Upper lobe of right lung (tissue), 1 donor: ENCODE measurements at regions not wholly inside any gene's neighbourhood (a gene's known extent, or its start where the extent isn't known, plus 50 kb on each side); places are given as distances from the start of the nearest gene placed in this dataset.

Source experiments
- ATAC-seq: fragments of 200-7000 bp; cut with Tn5 transposase; one replicate; pipeline ENCODE4 v1.9.1; 2020; ENCODE audit warnings: mild to moderate bottlenecking, moderate library complexity
- DNase-seq: peaks from one replicate; pipeline ENCODE4 v3.0.0-alpha.2; 2020
- H3K27ac ChIP-seq: fragments of 200-600 bp; one replicate; pipeline ENCODE4 v1.8.0; 2022
- H3K27me3 ChIP-seq: fragments of 200-600 bp; one replicate; pipeline ENCODE4 v1.8.0; 2022; ENCODE audit warnings: mild to moderate bottlenecking
- H3K36me3 ChIP-seq: fragments of 200-600 bp; one replicate; pipeline ENCODE4 v1.8.0; 2022
- H3K4me1 ChIP-seq: fragments of 200-600 bp; one replicate; pipeline ENCODE4 v1.8.0; 2022
- H3K4me3 ChIP-seq: fragments of 200-600 bp; one replicate; pipeline ENCODE4 v1.8.0; 2022; ENCODE audit warnings: mild to moderate bottlenecking
- H3K9me3 ChIP-seq: fragments of 200-600 bp; one replicate; pipeline ENCODE4 v1.8.0; 2022
- intact Hi-C: fragments of 100-400 bp; cut with DNase I; formaldehyde crosslinking; loops from one replicate; pipeline ENCODE4 v1.11.0; 2022
- TF ChIP-seq, protein P1 (sequence below): fragments of 200-600 bp; IDR thresholded peaks from one replicate; pipeline ENCODE4 v1.8.0; 2022; ENCODE audit warnings: antibody characterized with exemption
- donor health status: DM: no; HTN: yes; CAD: no; lungs with severe emphysema.

DNA sequence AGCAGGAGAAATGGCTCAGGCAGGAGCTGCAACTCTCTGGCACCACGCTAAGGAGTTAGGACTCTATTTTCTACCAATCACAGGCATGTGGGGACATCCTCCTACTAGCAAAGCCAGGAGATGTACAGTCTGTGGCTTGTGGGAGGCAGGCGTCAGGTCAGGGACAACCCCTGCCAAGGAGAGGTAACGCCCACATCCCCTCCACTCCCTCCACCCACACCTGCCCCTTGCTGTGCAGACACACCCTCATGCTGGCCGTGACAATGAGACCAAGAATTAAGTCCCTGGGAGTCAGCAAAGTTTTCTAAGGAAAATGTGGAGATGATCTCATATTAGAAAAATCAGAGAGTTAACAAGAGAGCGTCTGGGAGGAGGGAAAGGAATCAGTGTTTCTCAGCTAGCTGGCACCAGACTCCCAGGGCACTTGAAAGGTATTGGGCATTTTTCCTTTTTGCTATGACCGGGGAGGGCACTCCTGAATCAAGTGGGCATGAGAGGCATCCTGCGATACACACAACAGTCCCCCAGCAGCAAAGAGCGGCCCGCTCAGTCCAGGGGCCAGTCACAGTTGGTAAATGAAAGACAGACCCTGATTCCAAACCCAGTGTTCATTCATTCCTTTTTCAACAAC lies 87.3 kb upstream of the RPL38 start:
- intact Hi-C loops: no loop called here
- TF ChIP-seq, protein P1, sequence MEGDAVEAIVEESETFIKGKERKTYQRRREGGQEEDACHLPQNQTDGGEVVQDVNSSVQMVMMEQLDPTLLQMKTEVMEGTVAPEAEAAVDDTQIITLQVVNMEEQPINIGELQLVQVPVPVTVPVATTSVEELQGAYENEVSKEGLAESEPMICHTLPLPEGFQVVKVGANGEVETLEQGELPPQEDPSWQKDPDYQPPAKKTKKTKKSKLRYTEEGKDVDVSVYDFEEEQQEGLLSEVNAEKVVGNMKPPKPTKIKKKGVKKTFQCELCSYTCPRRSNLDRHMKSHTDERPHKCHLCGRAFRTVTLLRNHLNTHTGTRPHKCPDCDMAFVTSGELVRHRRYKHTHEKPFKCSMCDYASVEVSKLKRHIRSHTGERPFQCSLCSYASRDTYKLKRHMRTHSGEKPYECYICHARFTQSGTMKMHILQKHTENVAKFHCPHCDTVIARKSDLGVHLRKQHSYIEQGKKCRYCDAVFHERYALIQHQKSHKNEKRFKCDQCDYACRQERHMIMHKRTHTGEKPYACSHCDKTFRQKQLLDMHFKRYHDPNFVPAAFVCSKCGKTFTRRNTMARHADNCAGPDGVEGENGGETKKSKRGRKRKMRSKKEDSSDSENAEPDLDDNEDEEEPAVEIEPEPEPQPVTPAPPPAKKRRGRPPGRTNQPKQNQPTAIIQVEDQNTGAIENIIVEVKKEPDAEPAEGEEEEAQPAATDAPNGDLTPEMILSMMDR: no peak
- no peak overlapping the region for H3K4me3 ChIP-seq
- ATAC-seq (peak; percentile 50), DNase-seq (peak; percentile 54)
- H3K27me3 ChIP-seq: peaks cover 19% of the 10 kb centered on the region
- no peaks in the 10 kb centered on the region for H3K36me3 ChIP-seq
- no peaks in the 10 kb centered on the region for H3K4me1 ChIP-seq
- no peaks in the 10 kb centered on the region for H3K9me3 ChIP-seq
- no peak overlapping the region for H3K27ac ChIP-seq

DNA sequence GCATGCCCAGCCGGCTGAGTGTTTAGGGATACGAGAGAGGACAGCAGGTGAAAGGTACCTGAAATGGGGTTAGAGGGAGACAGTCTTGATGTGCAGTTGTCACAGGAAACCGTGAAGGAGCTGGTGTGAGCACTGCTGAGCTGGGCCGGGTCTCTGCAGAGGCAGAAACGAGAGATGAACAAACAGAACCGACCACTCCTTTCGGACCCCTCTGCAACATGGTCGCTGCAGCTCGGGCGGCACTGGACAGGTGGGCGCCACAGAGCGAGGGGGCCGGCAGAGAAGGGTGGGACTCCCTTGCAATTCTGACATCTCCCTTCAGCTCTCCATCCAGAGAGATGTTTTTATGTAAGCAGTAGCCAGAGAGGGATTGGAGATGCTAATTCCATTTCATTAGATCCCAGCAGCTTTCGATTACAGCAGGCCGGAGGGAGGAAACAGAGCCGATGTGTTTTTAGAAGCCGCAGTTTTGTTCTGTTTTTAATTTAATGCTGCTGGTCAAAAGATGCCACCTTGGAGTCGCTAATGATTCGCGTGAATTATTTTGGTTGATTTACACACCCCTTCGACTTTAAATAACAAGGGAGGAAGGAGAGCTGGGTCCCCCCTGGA lies 86.3 kb upstream of the RPL38 start:
- intact Hi-C loops: no loop called here
- Histone ChIP-seq H3K9me3 (no peaks in the 10 kb centered on the region), H3K27me3 (peaks cover 19% of the 10 kb centered on the region), H3K36me3 (no peaks in the 10 kb centered on the region), H3K4me1 (no peaks in the 10 kb centered on the region), H3K27ac (no peak overlapping the region), H3K4me3 (no peak overlapping the region)
- ATAC-seq: no peak
- DNase-seq: peak; percentile 45
- TF ChIP-seq, protein P1: no peak

DNA sequence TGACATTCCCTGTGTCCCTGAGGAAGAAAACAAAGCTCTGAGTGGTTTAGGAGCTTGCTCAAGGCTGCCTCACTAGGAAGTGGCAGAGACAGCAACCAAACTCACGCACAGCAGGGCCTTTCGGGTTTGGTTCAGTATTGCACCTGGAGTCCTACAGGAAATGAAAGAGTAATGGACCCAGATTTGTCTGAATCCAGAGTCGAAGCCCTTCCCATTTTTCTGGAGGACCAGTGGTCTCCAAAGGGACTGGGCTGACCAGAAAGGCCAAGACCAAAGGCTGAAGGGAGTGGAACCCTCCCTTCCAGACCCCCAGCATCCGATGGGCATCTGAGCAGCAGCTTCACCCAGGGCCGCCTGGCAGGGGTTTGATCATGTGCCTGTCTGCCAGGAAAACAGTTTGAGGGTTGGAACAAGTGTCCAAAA lies 85.5 kb upstream of the RPL38 start:
- H3K36me3 ChIP-seq: no peaks in the 10 kb centered on the region
- DNase-seq (peak; percentile 20), ATAC-seq (no peak)
- no peaks in the 10 kb centered on the region for H3K4me1 ChIP-seq
- intact Hi-C loops: no loop called here
- H3K27me3 ChIP-seq: peaks cover 19% of the 10 kb centered on the region
- H3K4me3 ChIP-seq: no peak overlapping the region
- no peaks in the 10 kb centered on the region for H3K9me3 ChIP-seq
- no peak overlapping the region for H3K27ac ChIP-seq
- TF ChIP-seq, protein P1: no peak

DNA sequence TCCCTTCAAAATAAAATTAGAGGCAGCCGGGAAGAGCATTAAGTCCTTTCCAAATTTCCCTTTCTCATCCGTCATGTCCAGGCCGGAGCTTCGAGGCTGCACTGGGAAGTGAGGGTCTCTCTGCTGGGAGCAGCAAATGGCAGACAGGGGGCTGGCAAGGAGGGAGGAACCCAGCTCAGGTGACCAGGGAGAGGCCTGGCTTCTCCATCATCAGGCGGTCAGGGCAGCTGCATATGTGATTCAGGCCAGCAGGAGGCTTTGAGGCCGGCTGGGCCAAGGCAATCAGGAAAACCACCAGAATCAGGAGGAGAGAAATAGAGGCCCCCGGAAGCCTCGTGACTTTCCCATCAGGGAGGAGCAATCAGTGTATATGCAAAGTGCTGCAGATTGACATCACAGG lies 85.0 kb upstream of the RPL38 start:
- TF ChIP-seq, protein P1: no peak
- no peak overlapping the region for H3K4me3 ChIP-seq
- peaks cover 19% of the 10 kb centered on the region for H3K27me3 ChIP-seq
- no peaks in the 10 kb centered on the region for H3K36me3 ChIP-seq
- intact Hi-C loops: no loop called here
- H3K9me3 ChIP-seq: no peaks in the 10 kb centered on the region
- H3K27ac ChIP-seq: no peak overlapping the region
- no peaks in the 10 kb centered on the region for H3K4me1 ChIP-seq
- ATAC-seq: no peak
- peak; percentile 23 for DNase-seq

DNA sequence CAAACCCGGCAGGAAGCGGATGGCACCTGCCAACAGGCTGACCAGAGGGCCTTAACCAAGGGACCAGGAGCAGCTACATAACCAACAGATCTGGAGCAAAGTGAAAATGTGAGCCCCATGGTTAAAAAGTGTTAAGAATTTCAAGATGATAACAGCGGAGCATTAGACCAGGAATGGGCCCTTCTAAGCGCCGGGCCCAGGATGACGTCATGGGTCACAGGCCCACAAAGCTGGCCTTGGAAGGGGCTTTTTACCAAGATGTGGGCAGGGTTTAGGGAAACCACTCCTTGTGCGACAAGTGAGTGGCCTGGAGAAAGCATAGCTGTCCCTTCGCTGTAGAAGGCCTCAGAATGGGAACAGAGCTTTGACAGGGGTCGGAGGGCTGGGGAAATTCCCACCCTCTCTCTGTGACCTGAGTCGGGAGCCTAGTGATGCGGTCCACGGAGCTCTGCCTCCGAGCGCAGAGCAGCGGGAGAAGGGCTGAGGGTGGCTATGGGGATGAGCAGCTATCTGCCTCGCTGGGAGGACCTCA lies 84.4 kb upstream of the RPL38 start:
- Histone ChIP-seq H3K36me3 (no peaks in the 10 kb centered on the region), H3K27ac (no peak overlapping the region), H3K4me3 (no peak overlapping the region), H3K9me3 (no peaks in the 10 kb centered on the region), H3K27me3 (peaks cover 19% of the 10 kb centered on the region), H3K4me1 (no peaks in the 10 kb centered on the region)
- TF ChIP-seq, protein P1: no peak
- no peak for ATAC-seq
- intact Hi-C loops: no loop called here
- peak; percentile 37 for DNase-seq
